HFF-Myc (cell line): ENCODE measurements at regions not wholly inside any gene's neighbourhood (a gene's known extent, or its start where the extent isn't known, plus 50 kb on each side); places are given as distances from the start of the nearest gene placed in this dataset.

Experiments
- DNase-seq: peaks from one replicate; pipeline ENCODE4 v3.0.0-alpha.2; 2011; ENCODE audit warnings: low read depth; ENCODE audit errors: extremely low read depth
- H3K4me3 ChIP-seq: replicated peaks from 2 replicates; pipeline ENCODE4 v1.5.1; 2011; ENCODE audit warnings: low read depth, mild to moderate bottlenecking, control low read depth, low read length
- TF ChIP-seq, protein P1 (sequence below): IDR thresholded peaks from 2 replicates; pipeline ENCODE4 v1.5.1; 2012; ENCODE audit warnings: mild to moderate bottlenecking, low read depth, low read length, control low read depth; ENCODE audit errors: missing control alignments

DNA sequence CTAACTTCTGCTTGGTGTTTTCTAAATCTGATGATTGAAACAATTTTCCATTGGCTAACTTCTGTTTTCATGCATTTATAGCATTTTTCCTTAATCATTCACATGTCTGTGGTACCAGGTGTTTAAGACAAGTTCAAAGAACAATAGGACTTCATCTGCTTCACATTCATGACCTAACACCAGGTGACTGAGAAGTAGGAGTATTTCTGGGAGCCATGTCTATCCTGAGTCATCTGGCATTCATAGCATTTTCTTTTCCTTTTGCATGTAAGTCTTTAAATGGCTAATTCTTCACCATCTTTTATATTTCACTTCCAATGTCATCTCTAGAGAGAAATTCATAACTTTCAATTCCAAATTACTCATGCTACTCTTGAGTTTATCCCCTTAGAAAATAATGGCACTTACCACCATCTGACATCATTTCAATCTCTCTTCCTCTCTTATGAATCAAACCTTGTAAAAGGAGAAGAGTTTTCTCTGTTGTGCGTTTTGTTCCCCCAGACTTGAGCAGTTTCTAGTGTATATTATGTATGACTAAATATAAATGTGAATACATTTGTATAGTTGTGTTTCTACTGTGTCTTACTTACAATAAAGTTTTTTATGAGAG, 1196.1 kb upstream of the CDH9 start:
- TF ChIP-seq, protein P1, sequence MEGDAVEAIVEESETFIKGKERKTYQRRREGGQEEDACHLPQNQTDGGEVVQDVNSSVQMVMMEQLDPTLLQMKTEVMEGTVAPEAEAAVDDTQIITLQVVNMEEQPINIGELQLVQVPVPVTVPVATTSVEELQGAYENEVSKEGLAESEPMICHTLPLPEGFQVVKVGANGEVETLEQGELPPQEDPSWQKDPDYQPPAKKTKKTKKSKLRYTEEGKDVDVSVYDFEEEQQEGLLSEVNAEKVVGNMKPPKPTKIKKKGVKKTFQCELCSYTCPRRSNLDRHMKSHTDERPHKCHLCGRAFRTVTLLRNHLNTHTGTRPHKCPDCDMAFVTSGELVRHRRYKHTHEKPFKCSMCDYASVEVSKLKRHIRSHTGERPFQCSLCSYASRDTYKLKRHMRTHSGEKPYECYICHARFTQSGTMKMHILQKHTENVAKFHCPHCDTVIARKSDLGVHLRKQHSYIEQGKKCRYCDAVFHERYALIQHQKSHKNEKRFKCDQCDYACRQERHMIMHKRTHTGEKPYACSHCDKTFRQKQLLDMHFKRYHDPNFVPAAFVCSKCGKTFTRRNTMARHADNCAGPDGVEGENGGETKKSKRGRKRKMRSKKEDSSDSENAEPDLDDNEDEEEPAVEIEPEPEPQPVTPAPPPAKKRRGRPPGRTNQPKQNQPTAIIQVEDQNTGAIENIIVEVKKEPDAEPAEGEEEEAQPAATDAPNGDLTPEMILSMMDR = no peak
- H3K4me3 ChIP-seq = no peak overlapping the region
- no peak for DNase-seq

- TF ChIP-seq, protein P1 = no peak
- DNase-seq = no peak
- H3K4me3 ChIP-seq = no peak overlapping the region
These were observed 1188.0 kb upstream of the CDH9 start for GRCh38 chr5:28226407-28226806.

- H3K4me3 ChIP-seq = no peak overlapping the region
- TF ChIP-seq, protein P1 = no peak
- no peak for DNase-seq
These were observed 1181.2 kb upstream of the CDH9 start for GRCh38 chr5:28219539-28219938.

GRCh38 chr5:28217695-28218094, 1179.3 kb upstream of the CDH9 start:
- H3K4me3 ChIP-seq = no peak overlapping the region
- TF ChIP-seq, protein P1 = no peak
- DNase-seq = no peak

DNA sequence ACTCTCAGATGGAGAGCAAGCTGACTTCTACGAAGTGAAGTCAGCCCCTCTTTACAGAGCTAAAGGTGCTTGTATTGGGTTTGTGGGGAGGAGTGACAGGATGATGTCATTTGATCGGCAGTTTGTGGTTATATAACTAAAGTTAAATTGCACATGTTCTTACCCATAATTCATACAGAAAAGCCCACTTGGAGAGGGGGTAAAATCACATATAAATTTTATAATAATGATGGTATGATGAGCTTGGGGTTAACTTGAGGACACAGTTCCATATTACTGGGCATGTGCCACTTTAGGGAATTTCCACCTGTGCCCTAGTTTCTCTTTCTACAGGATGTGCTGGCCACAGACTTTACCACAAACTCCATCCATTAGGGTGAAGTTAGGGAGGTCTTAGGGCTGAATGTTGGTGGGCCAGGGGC, 1178.6 kb upstream of the CDH9 start:
- no peak for DNase-seq
- TF ChIP-seq, protein P1 = no peak

GRCh38 chr5:28215091-28215490, 1176.7 kb upstream of the CDH9 start:
- DNase-seq = no peak
- H3K4me3 ChIP-seq = no peak overlapping the region
- TF ChIP-seq, protein P1 = no peak

More for the DNA sequence above, 1178.6 kb upstream of the CDH9 start:
- no peak overlapping the region for H3K4me3 ChIP-seq

DNA sequence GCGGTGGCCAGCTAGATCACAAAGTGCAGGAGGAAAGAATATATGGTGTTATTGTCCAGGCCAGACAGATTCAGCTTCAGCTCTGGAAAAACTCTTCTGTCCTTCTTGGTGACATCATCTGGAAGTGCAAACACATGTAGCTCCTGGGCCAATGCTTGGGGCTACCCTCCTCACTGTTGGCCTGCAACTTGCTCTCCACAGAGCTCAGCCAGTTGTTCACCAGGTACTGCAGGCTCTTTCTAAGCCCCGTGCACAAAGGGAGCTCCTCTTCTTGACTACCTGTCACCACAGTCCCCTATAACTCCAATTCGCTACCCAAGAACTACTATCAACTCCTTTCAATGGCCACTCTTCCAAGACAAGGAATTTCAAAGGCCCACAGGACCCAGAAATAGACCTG, 1175.9 kb upstream of the CDH9 start:
- no peak for DNase-seq
- H3K4me3 ChIP-seq = no peak overlapping the region
- TF ChIP-seq, protein P1 = no peak
